GM12878 (cell line): ENCODE measurements at regions not wholly inside any gene's neighbourhood (a gene's known extent, or its start where the extent isn't known, plus 50 kb on each side); places are given as distances from the start of the nearest gene placed in this dataset.

Experiments used
- ATAC-seq: fragments of 200-7000 bp; cut with Tn5 transposase; 3 replicates; pipeline ENCODE4 v1.9.1; 2020; ENCODE audit warnings: mild to moderate bottlenecking, moderate library complexity
- BruUV-seq: library from RNA; stranded (reverse); fragments of 400-500 nt; replicated peaks from 2 replicates; lab custom pipeline; 2021; lab: Mats Ljungman, UMichigan
- CTCF ChIA-PET: fragments of 300-600 bp; sonication (Branson Sonifier 250); formaldehyde crosslinking; extraction: SDS; loops from one replicate; lab custom pipeline; 2021; ENCODE audit warnings: inconsistent platforms; lab: Yijun Ruan, JAX
- POLR2A ChIA-PET: fragments of 350-600 bp; formaldehyde crosslinking; extraction: SDS; loops from one replicate; lab custom pipeline; 2021; ENCODE audit warnings: inconsistent platforms; lab: Charles Lee
- RAD21 ChIA-PET: fragments of 300-600 bp; sonication (Branson Sonifier 250); formaldehyde crosslinking; loops from one replicate; lab custom pipeline; 2023; ENCODE audit warnings: antibody characterized with exemption; ENCODE audit not compliant: unreplicated experiment; lab: Charles Lee
- SMC1A ChIA-PET: fragments of 300-600 bp; sonication (Branson Sonifier 250); formaldehyde crosslinking; loops from one replicate; lab custom pipeline; 2023; ENCODE audit not compliant: unreplicated experiment, uncharacterized antibody; lab: Charles Lee
- DNase-seq: peaks from one replicate; pipeline ENCODE4 v3.0.0-alpha.2; 2011; ENCODE audit warnings: low read depth, low spot score
- FAIRE-seq: peaks from 3 replicates; lab custom pipeline; 2011; peaks lifted over from hg19 to GRCh38; lab: Jason Lieb, UNC
- H2AFZ ChIP-seq: 2 replicates; pipeline ENCODE4 v1.6.0; 2011; ENCODE audit warnings: low read depth, low read length, control low read depth; ENCODE audit not compliant: control insufficient read depth
- H3K27ac ChIP-seq: 2 replicates; pipeline ENCODE4 v1.5.1; 2011; ENCODE audit warnings: control low read depth; ENCODE audit not compliant: control insufficient read depth, insufficient read depth
- H3K27me3 ChIP-seq, 2 experiments: replicated peaks in 1 of 2; 2 replicates each; pipeline versions ENCODE4 v1.6.0 to v1.6.1; 2011; ENCODE audit warnings: low read length in 1 of 2; ENCODE audit not compliant: control insufficient read depth in 2 of 2, insufficient read depth in 2 of 2
- H3K36me3 ChIP-seq, 2 experiments: 2 replicates each; pipeline ENCODE4 v1.5.1; 2011; ENCODE audit warnings: low read length in 1 of 2; ENCODE audit not compliant: control insufficient read depth in 2 of 2, insufficient read depth in 2 of 2
- H3K4me1 ChIP-seq: 2 replicates; pipeline ENCODE4 v1.6.1; 2011; ENCODE audit warnings: mild to moderate bottlenecking, low read length, moderate library complexity, mixed read lengths; ENCODE audit not compliant: control insufficient read depth, insufficient read depth
- H3K4me2 ChIP-seq: 2 replicates; pipeline ENCODE4 v1.6.0; 2011; ENCODE audit warnings: control low read depth; ENCODE audit not compliant: control insufficient read depth, insufficient read depth
- H3K4me3 ChIP-seq: fragments of 200-600 bp; sonication (generic); 2 replicates; pipeline ENCODE4 v1.5.1; 2016
- H3K79me2 ChIP-seq: 2 replicates; pipeline ENCODE4 v1.6.0; 2011; ENCODE audit warnings: low read length; ENCODE audit not compliant: control insufficient read depth, insufficient read depth
- H3K9ac ChIP-seq: 2 replicates; pipeline ENCODE4 v1.8.0; 2011; ENCODE audit warnings: low read length, control low read depth, mixed read lengths; ENCODE audit not compliant: control insufficient read depth, insufficient read depth
- H3K9me3 ChIP-seq: replicated peaks from 3 replicates; pipeline ENCODE4 v1.5.1; 2011; ENCODE audit warnings: mild to moderate bottlenecking, low read length; ENCODE audit not compliant: control insufficient read depth, insufficient read depth
- H4K20me1 ChIP-seq: 2 replicates; pipeline ENCODE4 v1.6.0; 2011; ENCODE audit not compliant: control insufficient read depth, insufficient read depth
- CREB1 ChIP-seq: IDR thresholded peaks from 2 replicates; pipeline ENCODE4 v1.6.1; 2012; ENCODE audit warnings: low read depth, mild to moderate bottlenecking, inconsistent platforms
- CREM ChIP-seq: IDR thresholded peaks from 2 replicates; pipeline ENCODE4 v1.6.1; 2014; ENCODE audit warnings: antibody characterized with exemption, low read depth
- DPF2 ChIP-seq: fragments of 450-650 bp; IDR thresholded peaks from 2 replicates; pipeline ENCODE4 v1.6.1; 2017; ENCODE audit warnings: mild to moderate bottlenecking
- GABPA ChIP-seq: IDR thresholded peaks from 2 replicates; pipeline ENCODE4 v1.6.1; 2014; ENCODE audit warnings: antibody characterized with exemption, low read depth, mild to moderate bottlenecking, inconsistent platforms
- KDM1A ChIP-seq: fragments of 200-600 bp; sonication (generic); IDR thresholded peaks from 2 replicates; pipeline ENCODE4 v1.6.1; 2016; ENCODE audit warnings: borderline replicate concordance
- KLF5 ChIP-seq: fragments of 450-650 bp; IDR thresholded peaks from 2 replicates; pipeline ENCODE4 v1.6.1; 2014; ENCODE audit warnings: mild to moderate bottlenecking; ENCODE audit not compliant: partially characterized antibody
- SREBF1 ChIP-seq: IDR thresholded peaks from 2 replicates; pipeline ENCODE4 v1.6.1; 2012; ENCODE audit warnings: mild to moderate bottlenecking, low read length
- TAF1 ChIP-seq: IDR thresholded peaks from 2 replicates; pipeline ENCODE4 v1.6.1; 2011; ENCODE audit warnings: mild to moderate bottlenecking, low read depth, low read length, borderline replicate concordance
- TARDBP ChIP-seq: IDR thresholded peaks from 2 replicates; pipeline ENCODE4 v1.6.1; 2016; ENCODE audit warnings: borderline replicate concordance
- ZBTB11 ChIP-seq: fragments of 450-650 bp; formaldehyde crosslinking; IDR thresholded peaks from 2 replicates; pipeline ENCODE4 v1.5.0; 2022; ENCODE audit warnings: mild to moderate bottlenecking, missing genetic modification characterization
- ZBTB33 ChIP-seq: fragments of 450-650 bp; IDR thresholded peaks from 2 replicates; pipeline ENCODE4 v1.6.1; 2017; ENCODE audit warnings: mild to moderate bottlenecking
- ZNF217 ChIP-seq: fragments of 450-650 bp; IDR thresholded peaks from 2 replicates; pipeline ENCODE4 v1.6.1; 2017; ENCODE audit warnings: antibody characterized with exemption, mild to moderate bottlenecking
- WGBS: methylation state at CpG from one replicate; pipeline ENCODE4 v1.1.6; 2016; ENCODE audit warnings: low lambda C conversion rate; ENCODE audit not compliant: insufficient replicate concordance, insufficient coverage; ENCODE audit errors: missing lambda C conversion rate; 5-methylcytosine and 5-hydroxymethylcytosine counted together
- in situ Hi-C: fragments of 300-500 bp; cut with MboI; formaldehyde crosslinking; loops from 9 replicates; pipeline ENCODE4 v1.14.3; 2018; ENCODE audit warnings: mixed read lengths
- intact Hi-C: fragments of 100-400 bp; cut with micrococcal nuclease; formaldehyde crosslinking; loops from one replicate; pipeline ENCODE4 v1.14.2; 2022; ENCODE audit not compliant: unreplicated experiment
- TF ChIP-seq, protein P1 (sequence below): IDR thresholded peaks from 2 replicates; pipeline ENCODE4 v1.6.1; 2011; ENCODE audit warnings: borderline replicate concordance, low read depth, mild to moderate bottlenecking, moderate library complexity, mixed read lengths, low read length; ENCODE audit not compliant: insufficient read depth; ENCODE audit errors: extremely low read length
- TF ChIP-seq, protein P2 (sequence below): fragments of 450-650 bp; IDR thresholded peaks from 2 replicates; pipeline ENCODE4 v1.6.1; 2016; ENCODE audit warnings: mild to moderate bottlenecking

GRCh38 chr1:37242501-37242900 lies 208.2 kb upstream of the GRIK3 start:
- Histone ChIP-seq H3K27ac (no peak overlapping the region), H3K9me3 (no peaks in the 10 kb centered on the region), H3K4me1 (0 out of 2 replicates have a peak, but pooled peaks cover 3% of the 10 kb centered on the region), H3K36me3 (no peaks in the 10 kb centered on the region), H4K20me1 (no peaks in the 10 kb centered on the region), H3K27me3 (0 out of 4 replicates have a peak, but pooled peaks cover 0 to 2% of the 10 kb centered on the region in 2 experiments), H3K9ac (no peak overlapping the region), H3K4me3 (no peak overlapping the region), H2AFZ (no peak overlapping the region), H3K79me2 (no peaks in the 10 kb centered on the region), H3K4me2 (no peak overlapping the region)
- ChIA-PET POLR2A (no interaction called here), CTCF (no interaction called here), RAD21 (no interaction called here), SMC1A (no interaction called here)
- no TSS peak for BruUV-seq
- FAIRE-seq (no peak), DNase-seq (no peak), ATAC-seq (no peak)
- in situ Hi-C loops (no loop called here), intact Hi-C loops (no loop called here)
- WGBS: 15% methylated on average over 5 of the region's 5 CpGs
- TF ChIP-seq CREB1 (no peak), TAF1 (no peak), KLF5 (no peak), SREBF1 (no peak), ZNF217 (no peak), KDM1A (no peak), TARDBP (no peak), ZBTB11 (CRISPR knock-in tag) (no peak), DPF2 (no peak), ZBTB33 (no peak), GABPA (no peak), CREM (no peak)
- TF ChIP-seq, protein P1, sequence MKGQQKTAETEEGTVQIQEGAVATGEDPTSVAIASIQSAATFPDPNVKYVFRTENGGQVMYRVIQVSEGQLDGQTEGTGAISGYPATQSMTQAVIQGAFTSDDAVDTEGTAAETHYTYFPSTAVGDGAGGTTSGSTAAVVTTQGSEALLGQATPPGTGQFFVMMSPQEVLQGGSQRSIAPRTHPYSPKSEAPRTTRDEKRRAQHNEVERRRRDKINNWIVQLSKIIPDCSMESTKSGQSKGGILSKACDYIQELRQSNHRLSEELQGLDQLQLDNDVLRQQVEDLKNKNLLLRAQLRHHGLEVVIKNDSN: no peak
- TF ChIP-seq, protein P2, sequence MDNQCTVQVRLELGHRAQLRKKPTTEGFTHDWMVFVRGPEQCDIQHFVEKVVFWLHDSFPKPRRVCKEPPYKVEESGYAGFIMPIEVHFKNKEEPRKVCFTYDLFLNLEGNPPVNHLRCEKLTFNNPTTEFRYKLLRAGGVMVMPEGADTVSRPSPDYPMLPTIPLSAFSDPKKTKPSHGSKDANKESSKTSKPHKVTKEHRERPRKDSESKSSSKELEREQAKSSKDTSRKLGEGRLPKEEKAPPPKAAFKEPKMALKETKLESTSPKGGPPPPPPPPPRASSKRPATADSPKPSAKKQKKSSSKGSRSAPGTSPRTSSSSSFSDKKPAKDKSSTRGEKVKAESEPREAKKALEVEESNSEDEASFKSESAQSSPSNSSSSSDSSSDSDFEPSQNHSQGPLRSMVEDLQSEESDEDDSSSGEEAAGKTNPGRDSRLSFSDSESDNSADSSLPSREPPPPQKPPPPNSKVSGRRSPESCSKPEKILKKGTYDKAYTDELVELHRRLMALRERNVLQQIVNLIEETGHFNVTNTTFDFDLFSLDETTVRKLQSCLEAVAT: no peak
